Activated naive CD4-positive, alpha-beta T cell treated with anti-CD3 and anti-CD28 coated beads for 36 hours (primary cell): ENCODE measurements at regions not wholly inside any gene's neighbourhood (a gene's known extent, or its start where the extent isn't known, plus 50 kb on each side); places are given as distances from the start of the nearest gene placed in this dataset.

Experiments used
- CTCF ChIA-PET: fragments of 350-600 bp; sonication (Branson Sonifier 250); formaldehyde crosslinking; loops from one replicate; lab custom pipeline; 2021; ENCODE audit warnings: antibody characterized with exemption; lab: Charles Lee
- DNase-seq: peaks from one replicate; pipeline ENCODE4 v3.0.0-alpha.2; 2020
- H3K27ac Mint-ChIP-seq: one replicate; pipeline ENCODE4 v1.8.0; 2021; ENCODE audit warnings: mild to moderate bottlenecking, mixed read lengths
- H3K27me3 Mint-ChIP-seq: one replicate; pipeline ENCODE4 v1.8.0; 2021; ENCODE audit warnings: low read depth, mixed read lengths
- H3K36me3 Mint-ChIP-seq: one replicate; pipeline ENCODE4 v1.8.0; 2021; ENCODE audit warnings: low read depth, mixed read lengths
- H3K4me1 Mint-ChIP-seq: one replicate; pipeline ENCODE4 v1.8.0; 2021; ENCODE audit warnings: low read depth, mixed read lengths
- H3K4me3 Mint-ChIP-seq: one replicate; pipeline ENCODE4 v1.8.0; 2021; ENCODE audit warnings: mild to moderate bottlenecking, moderate library complexity, mixed read lengths
- H3K9me3 Mint-ChIP-seq: one replicate; pipeline ENCODE4 v1.8.0; 2021; ENCODE audit warnings: mixed read lengths
- intact Hi-C: fragments of 100-400 bp; cut with micrococcal nuclease; formaldehyde crosslinking; loops from one replicate; pipeline ENCODE4 v1.15.1; 2023

DNA sequence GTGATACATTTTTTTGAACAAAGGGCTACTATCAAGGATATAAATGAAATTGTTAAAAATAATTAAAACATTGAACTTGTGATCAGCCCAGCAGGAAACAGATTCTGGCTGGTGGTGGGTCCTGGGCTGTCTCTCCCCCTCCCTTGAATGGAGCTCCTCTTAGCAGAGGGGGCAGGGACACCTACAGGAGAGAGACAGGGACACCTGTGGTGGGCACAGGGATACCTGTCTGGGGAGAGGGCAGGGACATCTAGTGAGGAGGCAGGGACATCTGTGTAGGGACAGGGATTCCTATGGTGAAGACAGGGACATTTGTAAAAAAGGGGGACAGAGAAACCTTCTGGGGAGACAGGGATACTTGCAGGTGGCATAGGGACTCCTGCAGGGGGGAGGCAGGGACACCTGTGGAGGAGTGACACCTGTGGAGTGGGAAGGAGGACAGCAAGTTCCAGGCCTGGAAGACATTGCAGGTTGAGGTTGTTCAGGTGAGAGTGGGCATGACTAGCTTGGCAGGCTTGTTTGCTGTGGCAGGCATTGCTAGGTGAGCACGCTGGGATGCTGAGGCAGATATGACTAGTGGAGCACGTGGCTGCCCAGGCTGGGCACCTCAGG is 264.2 kb downstream of the IRX2 start:
- H3K36me3 Mint-ChIP-seq, result no peaks in the 10 kb centered on the region
- H3K4me1 Mint-ChIP-seq, result no peaks in the 10 kb centered on the region
- no peak overlapping the region for H3K27ac Mint-ChIP-seq
- DNase-seq, result no peak
- intact Hi-C loops, result no loop called here
- peaks cover 3% of the 10 kb centered on the region for H3K9me3 Mint-ChIP-seq
- H3K4me3 Mint-ChIP-seq, result no peak overlapping the region
- no peaks in the 10 kb centered on the region for H3K27me3 Mint-ChIP-seq
- CTCF ChIA-PET, result no interaction called here

DNA sequence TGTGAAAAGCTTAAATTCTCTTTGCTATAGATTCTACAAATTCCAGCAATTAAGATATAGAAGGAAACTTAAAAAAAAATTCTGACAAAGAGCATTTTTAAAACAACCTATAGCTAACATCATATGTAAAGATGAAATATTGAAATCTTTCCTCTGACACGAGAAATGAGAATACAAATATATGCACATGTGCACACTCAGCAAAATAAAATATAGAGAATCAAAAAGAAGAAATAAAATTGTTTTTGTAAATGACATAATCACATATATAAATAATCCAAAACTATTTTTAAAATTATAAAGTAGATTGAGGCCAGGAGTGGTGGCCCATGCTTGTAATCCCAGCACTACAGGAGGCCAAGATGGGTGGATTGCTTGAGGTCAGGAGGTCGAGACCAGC is 265.1 kb downstream of the IRX2 start:
- H3K27ac Mint-ChIP-seq, result no peak overlapping the region
- DNase-seq, result no peak
- H3K9me3 Mint-ChIP-seq, result peaks cover 12% of the 10 kb centered on the region
- CTCF ChIA-PET, result no interaction called here
- no peaks in the 10 kb centered on the region for H3K4me1 Mint-ChIP-seq
- H3K36me3 Mint-ChIP-seq, result no peaks in the 10 kb centered on the region
- intact Hi-C loops, result no loop called here
- H3K4me3 Mint-ChIP-seq, result no peak overlapping the region
- H3K27me3 Mint-ChIP-seq, result no peaks in the 10 kb centered on the region

DNA sequence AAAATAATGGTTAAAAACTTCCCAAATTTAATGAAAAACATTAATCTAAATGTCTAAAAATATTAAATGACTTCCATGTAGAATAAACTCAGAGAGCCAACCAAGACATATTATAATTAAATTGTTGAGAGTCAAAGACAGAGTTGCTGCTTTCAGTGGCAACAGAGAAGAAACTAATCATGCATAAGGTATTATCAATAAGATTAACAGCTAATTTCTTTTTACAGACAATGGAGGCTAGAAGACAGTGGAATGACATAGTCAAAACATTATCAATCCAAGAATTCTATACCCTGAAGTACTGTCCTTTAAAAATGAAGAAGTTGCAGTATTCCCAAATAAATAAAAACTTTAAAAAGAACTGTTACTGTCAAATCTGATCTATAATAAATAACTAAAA is 268.7 kb downstream of the IRX2 start:
- no peak overlapping the region for H3K4me3 Mint-ChIP-seq
- H3K27me3 Mint-ChIP-seq, result no peaks in the 10 kb centered on the region
- H3K27ac Mint-ChIP-seq, result no peak overlapping the region
- peaks cover 16% of the 10 kb centered on the region for H3K9me3 Mint-ChIP-seq
- H3K36me3 Mint-ChIP-seq, result no peaks in the 10 kb centered on the region
- CTCF ChIA-PET, result no interaction called here
- no peaks in the 10 kb centered on the region for H3K4me1 Mint-ChIP-seq
- intact Hi-C loops, result no loop called here
- no peak for DNase-seq

DNA sequence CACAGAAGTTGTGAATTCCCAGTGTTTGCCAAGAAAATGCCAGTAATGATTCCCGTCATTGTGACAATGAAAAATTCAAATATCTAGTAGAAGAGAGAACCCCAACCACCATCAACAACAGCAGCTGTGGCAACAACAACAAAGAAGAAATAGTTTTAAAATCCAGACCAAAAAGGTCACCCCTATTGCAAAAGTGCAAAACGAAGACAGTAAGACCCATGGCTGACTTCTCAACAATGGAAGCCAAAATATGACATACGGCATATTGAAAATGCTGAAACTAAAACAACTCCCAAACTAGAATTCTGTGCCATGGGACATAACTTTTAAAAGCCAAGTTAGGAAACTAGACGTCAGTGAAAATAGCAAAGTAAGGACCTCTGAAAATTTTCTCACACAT is 270.6 kb downstream of the IRX2 start:
- no peak for DNase-seq
- Mint-ChIP-seq H3K4me3 (no peak overlapping the region), H3K27me3 (no peaks in the 10 kb centered on the region), H3K4me1 (no peaks in the 10 kb centered on the region), H3K27ac (no peak overlapping the region), H3K36me3 (no peaks in the 10 kb centered on the region), H3K9me3 (peaks cover 16% of the 10 kb centered on the region)
- CTCF ChIA-PET, result no interaction called here
- intact Hi-C loops, result no loop called here

DNA sequence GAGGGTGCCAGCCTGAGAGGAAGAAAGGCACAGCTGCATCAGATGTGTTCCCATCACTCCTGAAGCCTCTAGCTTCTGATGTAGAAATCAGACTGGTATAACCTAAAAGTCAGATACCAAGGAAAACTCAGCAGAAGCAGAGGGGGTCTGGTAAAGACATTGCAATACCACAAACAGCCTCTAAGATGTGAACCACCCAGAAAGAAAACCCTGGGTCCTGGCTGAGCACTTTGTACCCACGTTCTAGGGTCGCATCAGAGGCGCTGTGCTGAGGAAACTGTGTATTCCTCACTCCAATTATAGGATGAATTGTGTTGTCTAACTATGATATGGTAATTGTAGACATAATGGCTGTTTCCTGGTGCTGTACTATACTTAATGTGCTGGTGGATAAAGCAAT is 275.6 kb downstream of the IRX2 start:
- Mint-ChIP-seq H3K36me3 (no peaks in the 10 kb centered on the region), H3K4me1 (no peaks in the 10 kb centered on the region), H3K4me3 (no peak overlapping the region), H3K27ac (no peak overlapping the region), H3K9me3 (peaks cover 3% of the 10 kb centered on the region), H3K27me3 (no peaks in the 10 kb centered on the region)
- DNase-seq, result no peak
- intact Hi-C loops, result no loop called here
- CTCF ChIA-PET, result no interaction called here

DNA sequence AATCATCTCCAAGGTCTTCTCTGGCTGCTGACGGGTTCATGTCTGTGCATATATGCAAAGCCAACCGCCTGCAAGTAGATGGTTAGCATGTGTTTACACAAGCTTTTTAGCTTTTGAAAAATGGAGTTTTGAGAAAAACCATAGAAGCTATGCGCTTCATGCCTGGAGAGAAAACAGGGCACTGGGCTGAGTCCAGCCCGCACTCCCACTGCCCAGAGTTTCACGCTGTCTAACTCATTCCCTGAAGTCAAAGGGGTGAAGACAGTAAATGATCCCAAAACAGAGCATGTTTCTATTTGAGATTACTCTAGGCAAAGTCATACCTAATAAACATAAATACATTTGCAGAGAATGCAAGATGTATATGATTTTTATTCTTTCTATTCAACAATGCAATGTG is 278.8 kb downstream of the IRX2 start:
- no peak for DNase-seq
- no peaks in the 10 kb centered on the region for H3K27me3 Mint-ChIP-seq
- no peaks in the 10 kb centered on the region for H3K9me3 Mint-ChIP-seq
- no peaks in the 10 kb centered on the region for H3K4me1 Mint-ChIP-seq
- H3K36me3 Mint-ChIP-seq, result no peaks in the 10 kb centered on the region
- intact Hi-C loops, result no loop called here
- CTCF ChIA-PET, result no interaction called here
- no peak overlapping the region for H3K27ac Mint-ChIP-seq
- H3K4me3 Mint-ChIP-seq, result no peak overlapping the region

DNA sequence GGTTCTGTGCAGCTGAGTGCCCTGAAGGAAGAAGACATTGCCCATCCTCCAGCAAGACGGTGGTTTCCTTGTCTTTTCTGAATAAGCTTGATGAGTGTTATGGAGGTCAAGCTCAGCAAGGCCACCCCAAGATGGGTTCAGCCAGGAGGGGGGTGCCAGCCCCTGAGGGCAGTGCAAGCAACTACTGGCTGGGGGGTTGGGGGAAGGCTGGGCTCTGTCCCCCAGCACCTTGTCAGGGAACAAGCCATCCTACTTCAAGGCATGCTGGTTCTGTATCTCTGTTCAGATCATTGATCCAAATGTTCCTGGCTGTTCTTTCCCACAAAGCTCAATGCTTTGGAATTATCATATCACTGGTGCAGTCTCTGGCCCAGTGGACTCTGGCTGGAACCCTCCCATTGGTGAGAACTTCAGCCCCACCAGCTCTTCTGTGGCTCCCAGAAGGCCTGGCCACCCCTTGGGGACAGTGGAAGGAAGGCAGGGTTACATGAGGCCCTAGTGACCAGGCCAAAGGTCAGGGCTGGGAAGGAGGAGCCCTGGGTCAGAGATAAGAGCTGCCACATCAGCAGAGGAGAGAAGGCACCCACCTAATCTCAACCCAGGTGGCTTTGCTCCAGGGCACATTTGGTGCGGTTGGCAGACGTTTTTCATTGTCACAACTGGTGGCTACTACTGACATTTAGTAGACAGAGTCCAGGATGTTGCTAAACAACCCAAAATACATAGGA is 280.2 kb downstream of the IRX2 start:
- CTCF ChIA-PET, result no interaction called here
- intact Hi-C loops, result no loop called here
- H3K9me3 Mint-ChIP-seq, result no peaks in the 10 kb centered on the region

DNA sequence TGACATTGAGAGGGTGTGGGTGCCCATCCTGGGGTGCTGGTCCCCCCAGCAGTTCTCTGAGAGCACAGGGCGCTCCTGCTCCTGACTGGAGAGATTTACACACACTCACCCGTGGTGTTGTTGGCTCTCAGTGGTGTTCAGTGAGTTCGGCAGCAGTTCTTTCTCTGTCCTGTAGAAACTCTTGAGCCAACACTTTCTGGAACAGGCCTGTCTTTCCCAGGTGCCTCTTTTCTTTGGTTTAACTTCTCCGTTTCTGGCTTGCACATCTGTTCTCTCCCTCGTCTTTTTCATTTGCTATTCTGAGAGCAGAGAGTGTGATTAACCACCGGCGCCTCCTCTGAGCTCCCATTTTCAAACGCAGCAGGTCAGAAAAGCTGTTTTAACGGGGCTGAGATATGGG is 284.5 kb downstream of the IRX2 start:
- Mint-ChIP-seq H3K4me3 (no peak overlapping the region), H3K9me3 (no peaks in the 10 kb centered on the region), H3K27ac (no peak overlapping the region), H3K27me3 (peaks cover 2% of the 10 kb centered on the region), H3K36me3 (no peaks in the 10 kb centered on the region), H3K4me1 (no peaks in the 10 kb centered on the region)
- CTCF ChIA-PET, result no interaction called here
- no peak for DNase-seq
- intact Hi-C loops, result no loop called here

More for the DNA sequence above, 280.2 kb downstream of the IRX2 start:
- no peaks in the 10 kb centered on the region for H3K4me1 Mint-ChIP-seq
- H3K36me3 Mint-ChIP-seq, result no peaks in the 10 kb centered on the region
- no peak for DNase-seq
- no peak overlapping the region for H3K27ac Mint-ChIP-seq
- H3K27me3 Mint-ChIP-seq, result no peaks in the 10 kb centered on the region
- no peak overlapping the region for H3K4me3 Mint-ChIP-seq

DNA sequence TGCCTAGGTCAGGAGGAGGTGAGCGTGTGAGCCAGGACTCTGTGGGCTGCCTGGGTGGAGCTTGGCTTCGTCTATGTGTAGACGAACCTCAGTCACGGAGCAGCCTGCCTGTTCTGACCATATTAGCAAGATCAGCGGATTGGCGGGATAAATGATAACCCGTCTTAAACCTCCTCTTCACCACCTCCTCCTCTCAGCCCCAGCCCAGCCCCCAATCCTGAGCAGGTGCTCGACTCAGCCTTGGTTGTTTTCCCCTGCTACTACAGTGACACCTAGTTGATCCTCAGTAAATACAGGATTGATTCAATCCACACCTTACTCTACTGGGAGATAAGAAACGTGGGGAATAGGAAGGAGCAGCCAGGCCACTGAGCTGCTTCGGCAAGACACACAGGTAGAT is 286.1 kb downstream of the IRX2 start:
- Mint-ChIP-seq H3K36me3 (no peaks in the 10 kb centered on the region), H3K9me3 (no peaks in the 10 kb centered on the region), H3K4me1 (no peaks in the 10 kb centered on the region), H3K4me3 (no peak overlapping the region), H3K27ac (no peak overlapping the region), H3K27me3 (peaks cover 2% of the 10 kb centered on the region)
- no peak for DNase-seq
- intact Hi-C loops, result no loop called here
- CTCF ChIA-PET, result no interaction called here

DNA sequence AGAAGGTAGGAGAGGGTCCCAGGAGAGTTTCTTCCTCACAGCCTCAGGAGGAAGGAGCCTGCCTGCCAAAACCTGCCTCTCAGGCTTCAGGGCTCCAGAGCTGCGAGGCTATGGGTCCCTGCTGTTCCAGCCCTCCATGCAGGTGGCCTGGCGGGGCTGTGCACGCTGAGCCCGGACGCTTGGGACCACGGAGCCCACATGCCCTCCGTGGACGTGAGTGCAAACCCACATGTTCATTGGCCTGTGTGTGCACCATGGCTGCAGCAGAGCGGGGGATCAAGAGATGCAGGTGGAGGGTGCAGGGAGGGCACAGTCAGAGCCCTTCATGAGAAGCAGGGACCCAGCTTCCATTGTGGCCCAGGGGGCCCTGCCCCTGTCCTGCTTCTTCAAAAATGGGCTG is 287.3 kb downstream of the IRX2 start:
- Mint-ChIP-seq H3K27me3 (peaks cover 6% of the 10 kb centered on the region), H3K27ac (no peak overlapping the region), H3K9me3 (no peaks in the 10 kb centered on the region), H3K36me3 (no peaks in the 10 kb centered on the region), H3K4me3 (no peak overlapping the region), H3K4me1 (no peaks in the 10 kb centered on the region)
- DNase-seq, result no peak
- CTCF ChIA-PET, result no interaction called here
- intact Hi-C loops, result no loop called here

DNA sequence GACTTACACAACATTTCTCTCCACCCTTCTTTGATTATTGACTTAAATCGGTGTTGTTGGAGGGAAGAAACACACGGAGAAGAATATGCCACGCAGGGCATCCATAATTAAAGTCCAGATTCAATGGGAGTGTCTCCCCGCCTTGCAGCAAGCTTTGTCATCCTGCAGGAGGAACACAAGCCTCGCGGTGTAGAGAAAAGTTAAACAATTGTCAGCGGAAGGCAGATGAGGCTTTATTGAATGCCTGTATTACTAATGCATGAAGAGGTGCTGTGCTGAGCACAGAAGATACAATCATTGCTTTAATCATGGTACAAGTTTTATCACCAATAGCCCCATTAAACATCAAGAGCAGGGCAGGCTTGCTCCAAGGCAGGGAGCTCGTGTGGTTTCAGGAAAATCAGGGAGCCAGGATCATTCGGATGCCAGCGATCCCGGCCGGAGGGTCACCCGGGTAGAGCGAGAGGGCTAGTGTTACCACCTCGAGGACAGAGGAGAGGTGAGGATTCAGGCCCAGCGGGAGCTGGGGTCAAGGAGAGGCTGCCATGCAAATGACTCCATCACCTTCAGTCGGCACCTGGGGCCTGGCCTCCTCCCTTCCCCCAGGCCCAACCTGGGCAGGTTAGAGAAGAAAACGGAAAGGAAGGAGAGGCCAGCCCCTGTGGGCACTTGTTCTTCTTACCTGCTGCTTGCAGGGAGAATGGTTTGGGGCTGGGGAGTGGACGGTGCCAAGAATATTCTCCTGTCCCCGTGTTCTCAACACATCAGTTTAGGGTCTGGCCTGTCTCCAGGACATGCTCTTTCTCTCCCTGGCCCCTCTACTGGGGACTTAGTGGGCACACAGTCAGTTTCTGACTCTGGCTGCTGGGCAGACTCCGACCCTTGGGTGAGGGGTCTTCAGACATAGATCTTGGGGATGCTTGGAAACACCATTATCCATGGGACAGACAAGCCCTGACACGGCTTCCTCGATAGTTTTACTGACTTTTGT is 289.5 kb downstream of the IRX2 start:
- CTCF ChIA-PET, result no interaction called here
- no peaks in the 10 kb centered on the region for H3K9me3 Mint-ChIP-seq
- no peaks in the 10 kb centered on the region for H3K36me3 Mint-ChIP-seq
- intact Hi-C loops, result no loop called here
- H3K27me3 Mint-ChIP-seq, result peaks cover 6% of the 10 kb centered on the region
- no peak for DNase-seq
- H3K27ac Mint-ChIP-seq, result no peak overlapping the region
- no peak overlapping the region for H3K4me3 Mint-ChIP-seq
- no peaks in the 10 kb centered on the region for H3K4me1 Mint-ChIP-seq

DNA sequence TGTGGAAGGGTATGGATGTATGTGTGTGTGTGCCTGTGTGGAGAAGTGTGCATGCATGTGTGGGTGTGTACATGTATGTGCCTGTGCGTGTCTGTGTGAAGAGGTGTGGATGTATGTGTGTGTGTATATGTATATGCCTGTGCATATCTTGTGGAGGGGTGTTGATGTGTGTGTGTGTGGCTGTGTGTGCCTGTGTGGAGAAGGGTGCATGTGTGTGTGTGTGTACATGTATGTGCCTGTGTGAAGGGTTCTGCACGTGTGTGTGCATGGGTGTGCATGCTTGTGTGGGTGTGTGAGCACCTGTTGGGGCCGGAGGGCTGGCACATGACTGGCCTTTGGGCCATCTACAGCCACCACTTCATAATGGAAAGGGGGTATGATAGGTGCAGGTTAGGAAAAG is 291.4 kb downstream of the IRX2 start:
- no peak for DNase-seq

More for the DNA sequence above, 291.4 kb downstream of the IRX2 start:
- H3K4me1 Mint-ChIP-seq, result no peaks in the 10 kb centered on the region
- H3K4me3 Mint-ChIP-seq, result no peak overlapping the region
- no peaks in the 10 kb centered on the region for H3K9me3 Mint-ChIP-seq
- no peaks in the 10 kb centered on the region for H3K36me3 Mint-ChIP-seq
- H3K27ac Mint-ChIP-seq, result no peak overlapping the region
- CTCF ChIA-PET, result no interaction called here
- peaks cover 6% of the 10 kb centered on the region for H3K27me3 Mint-ChIP-seq
- intact Hi-C loops, result no loop called here
